Right lung (tissue), 2 donors: ENCODE measurements at regions not wholly inside any gene's neighbourhood (a gene's known extent, or its start where the extent isn't known, plus 50 kb on each side); places are given as distances from the start of the nearest gene placed in this dataset.
A peak's percentile ranks its signal among the peaks of the same experiment; 100 is the strongest.

Experiments used
- DNase-seq, 2 donors: peaks; one replicate each; pipeline ENCODE4 v3.0.0-alpha.2; 2013

GRCh38 chr3:59341459-59341858 lies 291.6 kb upstream of the CFAP20DC start:
- DNase-seq = no peak

GRCh38 chr3:59339818-59340217 lies 290.0 kb upstream of the CFAP20DC start:
- no peak for DNase-seq

GRCh38 chr3:59338934-59339333 lies 289.1 kb upstream of the CFAP20DC start:
- no peak for DNase-seq

GRCh38 chr3:59335338-59335737 lies 285.5 kb upstream of the CFAP20DC start:
- no peak for DNase-seq

- DNase-seq = peak; percentile 44 to 55
Measured at GRCh38 chr3:59334585-59334984, 284.8 kb upstream of the CFAP20DC start.

- no peak for DNase-seq
Measured at GRCh38 chr3:59327376-59327808, 277.6 kb upstream of the CFAP20DC start.

GRCh38 chr3:59326246-59327024 lies 276.6 kb upstream of the CFAP20DC start:
- DNase-seq = no peak

- DNase-seq = no peak
Measured at GRCh38 chr3:59321881-59322540, 272.2 kb upstream of the CFAP20DC start.

- DNase-seq = no peak
Measured at GRCh38 chr3:59320080-59320479, 270.3 kb upstream of the CFAP20DC start.

- no peak for DNase-seq
Measured at GRCh38 chr3:59319442-59319841, 269.6 kb upstream of the CFAP20DC start.

- no peak for DNase-seq
Measured at GRCh38 chr3:59318881-59319280, 269.1 kb upstream of the CFAP20DC start.

- DNase-seq = no peak
Measured at GRCh38 chr3:59317386-59317785, 267.6 kb upstream of the CFAP20DC start.

GRCh38 chr3:59316688-59317275 lies 267.0 kb upstream of the CFAP20DC start:
- no peak for DNase-seq

- DNase-seq = no peak
Measured at GRCh38 chr3:59313365-59313764, 263.5 kb upstream of the CFAP20DC start.

GRCh38 chr3:59311231-59311630 lies 261.4 kb upstream of the CFAP20DC start:
- DNase-seq = no peak

GRCh38 chr3:59310736-59311135 lies 260.9 kb upstream of the CFAP20DC start:
- DNase-seq = no peak

- no peak for DNase-seq
Measured at GRCh38 chr3:59308684-59309083, 258.9 kb upstream of the CFAP20DC start.

GRCh38 chr3:59308001-59308400 lies 258.2 kb upstream of the CFAP20DC start:
- no peak for DNase-seq

- no peak for DNase-seq
Measured at GRCh38 chr3:59306436-59306835, 256.6 kb upstream of the CFAP20DC start.

- no peak for DNase-seq
Measured at GRCh38 chr3:59304296-59304695, 254.5 kb upstream of the CFAP20DC start.

- DNase-seq = no peak
Measured at GRCh38 chr3:59303452-59303851, 253.6 kb upstream of the CFAP20DC start.

GRCh38 chr3:59302442-59302841 lies 252.6 kb upstream of the CFAP20DC start:
- DNase-seq = no peak

GRCh38 chr3:59300733-59301132 lies 250.9 kb upstream of the CFAP20DC start:
- no peak for DNase-seq
